ENCODE measurements at regions not wholly inside any gene's neighbourhood (a gene's known extent, or its start where the extent isn't known, plus 50 kb on each side); places are given as distances from the start of the nearest gene placed in this dataset.

GRCh38 chr1:79304131-79304530 lies 297.6 kb upstream of the ADGRL4 start:
- no peak overlapping the region for H3K9ac ChIP-seq (ENCODE audit: low read length)
- no peaks in the 10 kb centered on the region for H3K36me3 ChIP-seq (ENCODE audit: insufficient read depth, low read length)
- H3K4me1 ChIP-seq (ENCODE audit: insufficient read depth, low read length, severe bottlenecking): no peaks in the 10 kb centered on the region
- no peak for TF ChIP-seq EZH2 (IDR thresholded peaks at IDR 0.05; ENCODE audit: borderline replicate concordance, low read length)
- TF ChIP-seq, protein P1, sequence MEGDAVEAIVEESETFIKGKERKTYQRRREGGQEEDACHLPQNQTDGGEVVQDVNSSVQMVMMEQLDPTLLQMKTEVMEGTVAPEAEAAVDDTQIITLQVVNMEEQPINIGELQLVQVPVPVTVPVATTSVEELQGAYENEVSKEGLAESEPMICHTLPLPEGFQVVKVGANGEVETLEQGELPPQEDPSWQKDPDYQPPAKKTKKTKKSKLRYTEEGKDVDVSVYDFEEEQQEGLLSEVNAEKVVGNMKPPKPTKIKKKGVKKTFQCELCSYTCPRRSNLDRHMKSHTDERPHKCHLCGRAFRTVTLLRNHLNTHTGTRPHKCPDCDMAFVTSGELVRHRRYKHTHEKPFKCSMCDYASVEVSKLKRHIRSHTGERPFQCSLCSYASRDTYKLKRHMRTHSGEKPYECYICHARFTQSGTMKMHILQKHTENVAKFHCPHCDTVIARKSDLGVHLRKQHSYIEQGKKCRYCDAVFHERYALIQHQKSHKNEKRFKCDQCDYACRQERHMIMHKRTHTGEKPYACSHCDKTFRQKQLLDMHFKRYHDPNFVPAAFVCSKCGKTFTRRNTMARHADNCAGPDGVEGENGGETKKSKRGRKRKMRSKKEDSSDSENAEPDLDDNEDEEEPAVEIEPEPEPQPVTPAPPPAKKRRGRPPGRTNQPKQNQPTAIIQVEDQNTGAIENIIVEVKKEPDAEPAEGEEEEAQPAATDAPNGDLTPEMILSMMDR (IDR thresholded peaks at IDR 0.05; ENCODE audit: low read length): no peak
- no peaks in the 10 kb centered on the region for H3K27me3 ChIP-seq (ENCODE audit: insufficient read depth, low read length)
- H3K9me2 ChIP-seq (ENCODE audit: low read depth, low read length): no peaks in the 10 kb centered on the region
- H3K4me3 ChIP-seq (ENCODE audit: low read depth, low read length, poor library complexity, severe bottlenecking): no peak overlapping the region
- H4K20me1 ChIP-seq (ENCODE audit: insufficient read depth, low read length): no peaks in the 10 kb centered on the region
- no peak overlapping the region for H3K4me2 ChIP-seq (ENCODE audit: low read length)
- H3K27ac ChIP-seq (ENCODE audit: low read depth, low read length, poor library complexity, severe bottlenecking): no peak overlapping the region
- no peaks in the 10 kb centered on the region for H3F3A ChIP-seq (ENCODE audit: insufficient read depth, low read length)
- H3K79me2 ChIP-seq (ENCODE audit: insufficient read depth, low read length): no peaks in the 10 kb centered on the region
- no peak overlapping the region for H2AFZ ChIP-seq (ENCODE audit: low read length)
- no peaks in the 10 kb centered on the region for H3K9me3 ChIP-seq (ENCODE audit: low read length)

DNA sequence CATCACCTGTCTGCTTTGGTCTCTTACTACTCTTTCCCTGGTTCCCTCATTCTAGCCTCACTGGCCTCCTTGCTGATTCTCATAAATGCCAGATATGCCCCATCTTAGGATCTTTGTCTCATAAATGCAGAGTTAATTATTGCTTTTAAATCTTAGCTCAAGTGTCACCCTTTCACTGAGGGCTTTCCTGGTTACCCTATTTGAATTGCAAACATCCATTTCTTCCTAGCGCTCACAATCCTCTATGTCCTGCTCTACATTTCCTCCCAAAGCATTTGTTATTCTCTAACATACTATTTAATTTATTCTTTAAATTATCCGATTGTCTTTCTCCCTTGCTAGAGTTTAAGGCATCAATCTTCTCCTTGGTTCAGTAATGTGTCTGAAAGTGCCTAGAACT lies 296.5 kb upstream of the ADGRL4 start:
- no peaks in the 10 kb centered on the region for H3K79me2 ChIP-seq (ENCODE audit: insufficient read depth, low read length)
- no peak overlapping the region for H2AFZ ChIP-seq (ENCODE audit: low read length)
- no peaks in the 10 kb centered on the region for H3F3A ChIP-seq (ENCODE audit: insufficient read depth, low read length)
- no peaks in the 10 kb centered on the region for H3K9me3 ChIP-seq (ENCODE audit: low read length)
- no peaks in the 10 kb centered on the region for H4K20me1 ChIP-seq (ENCODE audit: insufficient read depth, low read length)
- TF ChIP-seq EZH2 (IDR thresholded peaks at IDR 0.05; ENCODE audit: borderline replicate concordance, low read length): no peak
- TF ChIP-seq, protein P1 (IDR thresholded peaks at IDR 0.05; ENCODE audit: low read length): no peak
- H3K9ac ChIP-seq (ENCODE audit: low read length): no peak overlapping the region
- H3K9me2 ChIP-seq (ENCODE audit: low read depth, low read length): no peaks in the 10 kb centered on the region
- H3K4me2 ChIP-seq (ENCODE audit: low read length): no peak overlapping the region
- H3K27me3 ChIP-seq (ENCODE audit: insufficient read depth, low read length): no peaks in the 10 kb centered on the region
- H3K4me3 ChIP-seq (ENCODE audit: low read depth, low read length, poor library complexity, severe bottlenecking): no peak overlapping the region
- H3K4me1 ChIP-seq (ENCODE audit: insufficient read depth, low read length, severe bottlenecking): no peaks in the 10 kb centered on the region
- no peak overlapping the region for H3K27ac ChIP-seq (ENCODE audit: low read depth, low read length, poor library complexity, severe bottlenecking)
- H3K36me3 ChIP-seq (ENCODE audit: insufficient read depth, low read length): no peaks in the 10 kb centered on the region

GRCh38 chr1:79302380-79302930 lies 295.9 kb upstream of the ADGRL4 start:
- Histone ChIP-seq H3K27ac (ENCODE audit: low read depth, low read length, poor library complexity, severe bottlenecking) (no peak overlapping the region), H3K79me2 (ENCODE audit: insufficient read depth, low read length) (no peaks in the 10 kb centered on the region), H3K9ac (ENCODE audit: low read length) (no peak overlapping the region), H3K27me3 (ENCODE audit: insufficient read depth, low read length) (no peaks in the 10 kb centered on the region), H4K20me1 (ENCODE audit: insufficient read depth, low read length) (no peaks in the 10 kb centered on the region), H3K4me3 (ENCODE audit: low read depth, low read length, poor library complexity, severe bottlenecking) (no peak overlapping the region), H2AFZ (ENCODE audit: low read length) (no peak overlapping the region), H3K9me3 (ENCODE audit: low read length) (no peaks in the 10 kb centered on the region), H3K4me2 (ENCODE audit: low read length) (no peak overlapping the region), H3K36me3 (ENCODE audit: insufficient read depth, low read length) (no peaks in the 10 kb centered on the region), H3K4me1 (ENCODE audit: insufficient read depth, low read length, severe bottlenecking) (no peaks in the 10 kb centered on the region), H3F3A (ENCODE audit: insufficient read depth, low read length) (no peaks in the 10 kb centered on the region), H3K9me2 (ENCODE audit: low read depth, low read length) (no peaks in the 10 kb centered on the region)
- TF ChIP-seq EZH2 (IDR thresholded peaks at IDR 0.05; ENCODE audit: borderline replicate concordance, low read length): no peak
- TF ChIP-seq, protein P1 (IDR thresholded peaks at IDR 0.05; ENCODE audit: low read length): no peak
